UCSD-AML1 (cell line): ENCODE measurements at regions not wholly inside any gene's neighbourhood (a gene's known extent, or its start where the extent isn't known, plus 50 kb on each side); places are given as distances from the start of the nearest gene placed in this dataset.
"Not testable (repeated sequence)": the region's sequence is repeated elsewhere in the genome, so short reads cannot be mapped to it uniquely, and the experiment has no call there.

ENCODE experiments used
- DNase-seq: peaks from one replicate; lab custom pipeline; 2025; ENCODE audit not compliant: unreplicated experiment; lab: John Stamatoyannopoulos, UW

DNA sequence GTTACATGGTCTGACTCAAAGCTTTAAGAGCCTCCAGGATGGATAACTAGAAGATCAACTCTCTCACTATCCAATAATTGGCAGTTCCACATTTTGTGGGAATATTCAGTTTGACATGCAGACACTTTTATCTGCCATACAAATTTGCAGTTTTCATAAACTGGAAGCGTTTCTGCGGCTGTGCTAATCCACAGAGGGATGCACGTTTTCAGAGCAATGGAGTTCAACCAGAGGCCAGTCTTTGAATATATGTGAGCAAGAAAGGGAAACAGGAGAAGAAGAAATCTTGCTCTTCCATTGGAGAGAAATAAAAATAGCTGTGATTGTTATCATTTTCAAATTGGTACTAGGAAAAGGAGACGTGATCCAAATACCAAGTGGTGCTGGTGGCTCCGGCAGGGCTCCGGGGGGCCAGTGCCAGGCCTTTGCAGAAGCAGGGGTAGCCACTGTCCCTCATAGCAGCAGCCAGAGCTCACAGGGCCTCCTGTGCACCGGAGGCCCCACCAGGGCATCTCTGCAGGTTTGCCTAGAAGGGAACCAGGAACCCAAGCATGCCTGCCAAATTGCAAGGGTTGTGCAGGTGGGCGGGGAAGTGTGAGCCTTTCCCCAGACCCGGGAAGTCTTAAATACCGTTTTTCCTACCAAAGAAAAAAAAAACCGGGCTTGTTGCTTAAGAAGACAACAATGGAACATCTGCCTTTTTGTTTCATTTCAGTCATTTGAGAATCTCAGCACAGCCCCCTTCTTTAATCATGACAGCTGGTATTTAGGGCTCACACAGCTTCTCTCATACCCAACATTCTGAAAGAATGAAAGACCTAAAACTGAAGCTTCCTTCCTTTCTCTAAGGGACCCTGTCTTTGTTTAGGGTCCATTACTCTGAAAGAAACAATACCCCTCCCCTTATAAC is 791.1 kb upstream of the SOX11 start:
- no peak for DNase-seq

DNA sequence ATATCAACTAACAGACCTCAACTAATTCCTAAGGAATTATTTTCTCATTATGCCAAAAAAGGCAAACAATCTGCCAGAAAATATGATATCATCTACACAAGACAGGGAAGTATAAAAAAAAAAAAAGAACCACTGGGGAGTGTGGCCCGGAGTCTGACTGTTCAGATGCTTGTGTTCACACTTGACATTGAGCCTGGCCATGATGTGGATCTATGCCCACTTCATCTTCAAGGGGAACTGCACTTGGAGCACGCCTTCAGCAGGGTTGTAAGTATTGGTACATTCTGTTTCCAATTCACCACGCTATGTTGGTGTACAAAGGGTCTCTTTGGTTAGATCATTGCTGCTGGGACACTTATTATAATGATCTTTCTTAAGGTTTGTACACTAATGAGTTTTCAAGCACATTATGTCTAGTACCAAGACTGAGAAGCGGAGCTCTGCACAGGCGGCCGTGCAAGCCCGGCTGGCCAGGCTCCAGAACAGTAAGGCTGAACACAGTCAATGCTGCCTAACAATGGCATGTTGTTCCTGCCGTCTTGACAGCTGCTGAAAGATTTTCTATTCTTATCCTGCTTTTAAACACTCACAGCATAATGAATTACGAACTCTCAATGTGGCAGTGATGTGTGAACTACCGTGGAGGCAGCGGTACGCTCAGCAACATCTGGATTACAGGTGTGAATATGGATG is 788.4 kb upstream of the SOX11 start:
- no peak for DNase-seq

DNA sequence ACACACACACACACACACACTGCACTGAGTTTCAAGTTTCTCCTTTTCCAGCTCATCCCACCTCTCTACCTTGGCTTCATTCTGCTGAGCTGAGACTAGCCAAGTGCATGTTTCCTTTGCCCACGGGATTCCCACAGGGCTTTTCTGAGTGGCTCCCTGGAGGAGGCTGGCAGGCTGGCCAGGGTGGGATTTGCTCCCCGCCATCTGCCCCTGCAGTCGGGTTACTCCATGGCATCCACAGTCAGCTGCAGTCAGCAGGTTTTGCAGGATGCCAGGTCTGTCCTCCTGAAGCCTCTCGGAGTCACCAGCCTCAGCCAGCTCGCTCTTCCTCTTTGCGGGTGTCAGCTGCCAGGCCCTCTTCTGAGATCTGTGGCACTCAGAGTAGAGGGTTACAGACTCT is 783.7 kb upstream of the SOX11 start:
- no peak for DNase-seq

DNA sequence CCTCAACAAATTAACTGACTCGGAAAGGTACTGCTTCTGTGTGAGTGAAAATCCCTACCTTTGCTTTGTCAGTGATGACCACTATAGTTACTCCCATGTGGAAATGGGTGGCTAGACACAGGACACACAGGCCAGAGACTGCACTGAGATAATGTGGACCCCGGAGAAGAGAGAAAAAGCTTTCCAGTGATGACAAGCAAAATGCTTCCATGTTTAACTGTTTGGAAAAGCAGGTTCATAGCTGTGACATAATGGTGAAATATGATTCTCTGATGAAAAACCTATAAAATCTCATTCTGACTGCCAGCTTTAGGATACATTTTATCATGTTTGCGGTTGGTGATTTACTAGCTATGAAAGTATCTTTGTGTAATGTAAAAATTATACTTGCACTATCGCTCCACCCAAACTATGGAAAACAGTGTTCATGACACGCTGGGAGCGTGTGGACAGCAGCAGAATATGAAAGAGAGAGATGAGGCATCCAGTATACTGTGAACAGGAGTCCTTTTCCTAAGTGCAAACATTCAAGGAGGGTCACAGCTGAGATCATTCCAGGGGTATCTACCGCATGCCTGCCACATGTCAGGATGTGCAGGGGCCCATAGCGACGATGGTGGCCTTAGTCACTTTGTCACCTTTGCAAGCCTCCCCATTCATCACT is 782.7 kb upstream of the SOX11 start:
- DNase-seq: no peak

DNA sequence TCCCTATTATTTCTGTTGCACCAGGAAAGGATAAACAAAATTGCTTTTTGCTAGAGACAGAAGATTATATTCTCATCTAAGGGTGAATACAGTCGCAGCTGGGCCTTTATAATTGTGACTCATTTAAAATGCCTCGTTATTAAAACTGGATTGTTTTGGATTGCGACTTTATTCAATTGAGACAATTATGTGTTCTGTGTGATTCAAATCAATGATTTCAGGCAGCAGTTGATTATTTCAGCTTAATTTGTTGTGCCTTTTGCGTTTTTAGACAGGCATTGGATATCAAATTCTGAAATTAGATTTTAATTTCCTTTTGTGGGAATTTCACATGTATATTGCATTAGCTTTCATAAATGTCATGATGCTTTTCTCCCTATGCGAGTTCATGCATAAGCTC is 778.1 kb upstream of the SOX11 start:
- no peak for DNase-seq

DNA sequence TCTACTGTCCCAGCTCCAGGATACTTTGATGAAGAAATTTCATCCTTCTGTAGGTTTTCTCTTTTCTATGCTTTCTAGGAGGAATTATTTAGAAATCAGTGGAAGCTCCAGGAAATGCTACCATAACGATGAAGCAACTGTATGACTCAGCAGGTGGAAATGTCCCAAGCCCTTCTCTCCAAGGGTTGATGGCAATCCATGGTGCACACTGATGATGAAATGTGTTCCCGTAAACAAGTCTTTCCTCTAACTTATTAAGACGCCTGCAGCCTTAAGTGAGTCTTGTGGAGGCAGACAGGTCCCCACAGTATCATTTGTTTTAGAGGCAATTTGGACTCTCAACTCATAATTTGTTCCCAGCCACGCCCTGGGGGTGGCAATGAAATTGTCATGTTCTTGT is 777.6 kb upstream of the SOX11 start:
- DNase-seq: no peak

DNA sequence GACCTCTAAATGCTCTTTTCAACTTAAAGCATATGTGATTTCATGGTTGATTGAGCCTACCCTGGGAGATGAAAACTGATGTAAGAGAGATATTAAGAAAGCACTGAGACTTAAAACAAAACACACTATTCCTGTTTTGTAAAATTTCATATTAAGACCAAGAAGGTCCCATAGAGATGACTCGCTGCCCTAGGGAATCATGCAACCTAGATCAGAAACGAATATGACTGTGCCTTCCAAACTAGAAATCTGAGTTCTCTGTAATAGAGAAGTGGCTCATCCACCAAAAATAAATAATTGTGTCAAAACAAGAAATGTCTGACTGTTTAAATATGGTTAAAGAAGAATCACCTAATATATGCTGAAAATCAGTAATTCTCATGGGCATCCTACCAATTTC is 776.8 kb upstream of the SOX11 start:
- DNase-seq: no peak

DNA sequence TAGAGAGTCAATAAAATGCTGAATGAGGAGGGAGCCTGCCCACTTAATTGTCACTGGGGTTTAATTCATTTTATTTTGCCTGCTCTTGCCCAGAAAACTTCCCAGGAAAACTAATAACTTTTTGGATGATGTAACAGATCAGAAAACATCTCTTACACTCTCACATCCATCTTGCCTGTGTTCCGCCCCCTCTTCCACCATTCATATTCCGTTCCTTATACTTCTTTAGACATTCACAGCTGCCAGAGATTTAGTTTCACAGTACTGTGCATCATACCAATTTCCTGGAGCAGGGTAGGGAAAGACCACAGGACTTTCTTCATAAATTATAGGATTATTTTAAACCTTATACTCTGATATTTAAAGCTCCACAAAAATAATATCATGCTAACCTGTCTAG is 776.1 kb upstream of the SOX11 start:
- DNase-seq: no peak

DNA sequence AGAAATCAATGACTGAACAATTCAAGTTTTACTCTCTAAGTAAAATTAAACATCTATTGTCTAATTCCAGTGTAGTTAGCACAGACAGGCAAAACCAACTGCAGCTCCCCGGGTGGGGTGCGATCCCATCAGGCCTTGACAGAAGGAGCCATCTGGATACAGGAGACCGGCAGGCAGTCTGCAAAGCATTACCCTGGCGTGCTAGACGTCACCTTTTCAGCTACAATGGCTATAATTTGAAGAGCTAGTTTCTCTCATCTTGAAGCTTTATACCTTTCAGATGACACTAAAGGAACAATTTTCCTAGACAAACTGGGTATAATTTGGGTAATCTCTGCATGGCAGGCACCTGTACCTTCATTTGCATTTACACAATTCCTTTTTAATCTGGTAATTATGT is 761.5 kb upstream of the SOX11 start:
- no peak for DNase-seq

DNA sequence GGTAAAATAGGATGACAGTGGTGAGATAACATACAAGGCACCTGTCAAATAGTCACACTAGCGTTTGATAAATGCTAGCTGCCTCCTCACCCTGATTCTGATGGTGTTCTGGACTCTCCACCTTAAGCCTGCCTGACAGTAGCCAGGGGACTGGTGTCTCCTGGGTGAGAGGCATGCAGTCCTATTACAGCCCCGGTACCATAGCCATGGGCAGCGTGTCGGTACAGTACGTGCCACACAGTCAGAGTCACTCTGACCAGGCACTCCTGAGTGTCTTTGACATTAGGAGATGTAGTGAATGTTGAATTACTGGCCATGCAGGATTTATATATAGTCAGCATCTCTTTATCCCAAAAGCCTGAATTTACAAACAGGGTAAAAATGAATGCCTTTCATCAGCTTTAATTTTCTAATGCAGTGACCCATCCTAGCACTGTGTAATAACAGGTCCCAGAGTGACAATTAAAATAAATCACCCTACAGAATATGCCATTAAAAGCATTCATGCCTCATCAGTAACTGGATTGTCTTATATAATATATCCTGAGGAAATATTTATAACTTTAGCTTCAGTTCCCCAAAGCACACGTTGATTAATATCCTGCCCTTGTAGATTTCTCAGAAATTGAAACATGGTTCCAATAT is 760.3 kb upstream of the SOX11 start:
- DNase-seq: no peak

DNA sequence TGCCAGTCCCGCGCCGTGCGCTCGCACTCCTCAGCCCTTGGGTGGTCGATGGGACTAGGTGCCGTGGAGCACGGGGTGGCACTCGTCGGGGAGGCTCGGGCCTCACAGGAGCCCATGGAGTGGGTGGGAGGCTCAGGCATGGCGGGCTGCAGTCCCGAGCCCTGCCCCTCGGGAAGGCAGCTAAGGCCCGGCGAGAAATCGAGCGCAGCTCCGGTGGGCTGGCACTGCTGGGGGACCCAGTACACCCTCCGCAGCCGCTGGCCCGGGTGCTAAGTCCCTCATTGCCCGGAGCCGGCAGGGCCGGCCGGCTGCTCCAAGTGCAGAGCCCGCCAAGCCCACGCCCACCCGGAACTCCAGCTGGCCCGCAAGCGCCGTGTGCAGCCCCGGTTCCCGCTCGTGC is 756.9 kb upstream of the SOX11 start:
- not testable (repeated sequence) for DNase-seq

DNA sequence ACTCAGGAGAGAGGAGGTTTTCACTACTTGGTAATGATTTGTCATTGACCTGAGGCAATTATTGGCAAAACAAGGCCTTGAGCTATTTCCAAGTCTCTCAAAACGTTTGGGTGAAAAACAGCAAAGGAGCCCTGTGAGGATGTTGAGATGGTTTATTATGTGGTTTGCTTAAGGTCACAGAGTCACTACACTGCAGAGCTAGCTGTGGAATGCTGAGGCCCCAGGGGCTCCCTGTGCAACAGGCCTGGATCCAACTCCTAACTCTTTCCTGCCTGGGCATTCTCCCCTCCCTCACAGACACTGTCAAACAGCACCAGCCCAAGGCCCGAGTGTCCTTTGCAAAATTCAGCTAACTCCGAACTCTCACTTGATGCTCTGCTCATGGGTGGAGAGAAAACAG is 754.6 kb upstream of the SOX11 start:
- no peak for DNase-seq

DNA sequence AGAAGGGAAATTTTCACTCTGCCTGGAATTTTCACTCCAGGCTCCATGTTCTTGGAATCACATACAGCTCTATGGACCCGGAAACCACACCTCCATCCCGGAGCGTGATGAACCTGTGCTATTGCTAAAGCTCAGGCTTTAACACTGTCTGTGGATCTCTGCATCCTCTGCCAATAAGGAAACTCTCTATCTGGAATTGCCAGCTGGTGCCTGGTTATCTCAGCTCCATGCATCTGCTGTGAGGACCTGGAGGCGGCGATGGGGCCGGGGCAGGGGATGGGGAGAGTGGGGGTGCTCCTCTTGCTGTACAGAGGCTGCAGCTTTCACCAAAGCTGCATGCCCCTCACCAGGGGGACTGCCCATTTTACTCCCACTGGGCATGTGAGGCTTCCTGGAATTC is 754.0 kb upstream of the SOX11 start:
- no peak for DNase-seq

DNA sequence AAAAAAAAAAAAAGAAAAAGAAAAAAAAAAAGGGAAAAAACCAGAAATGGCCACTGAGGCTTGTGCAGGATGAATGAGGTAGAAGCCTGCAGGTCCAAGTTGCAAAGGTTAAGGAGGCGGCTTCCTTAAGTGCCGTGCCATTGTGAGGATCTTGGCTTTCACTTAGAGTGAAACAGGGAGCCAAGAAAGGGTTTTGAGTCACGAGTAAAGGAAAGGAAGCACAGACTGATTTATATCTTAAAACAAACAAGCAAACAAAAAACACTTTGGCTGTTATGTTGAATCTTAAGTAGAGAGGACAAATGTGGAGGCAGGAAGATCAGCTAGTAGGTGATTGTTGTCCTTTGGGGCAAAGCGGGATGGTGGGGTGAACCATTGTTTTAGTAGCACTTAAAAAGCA is 749.7 kb upstream of the SOX11 start:
- DNase-seq: no peak

DNA sequence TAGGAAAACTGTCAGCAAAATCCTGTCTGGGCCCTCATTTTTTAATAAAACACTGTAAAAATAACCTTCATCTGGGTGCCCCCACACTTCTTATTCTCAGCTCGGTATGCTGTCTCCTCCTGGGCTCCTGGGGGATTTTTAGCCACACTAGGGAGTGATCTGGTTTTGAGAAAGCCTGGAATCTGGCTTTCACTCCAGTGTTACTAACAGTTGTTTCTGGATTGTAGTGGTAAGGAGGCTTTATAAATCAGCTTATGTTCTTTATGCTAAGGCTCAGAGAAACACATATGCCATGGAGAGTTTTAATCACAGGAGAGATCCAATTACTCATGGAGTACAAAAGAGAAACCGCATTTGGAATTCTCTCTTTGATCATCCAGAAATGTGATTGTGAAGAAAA is 744.3 kb upstream of the SOX11 start:
- DNase-seq: no peak

DNA sequence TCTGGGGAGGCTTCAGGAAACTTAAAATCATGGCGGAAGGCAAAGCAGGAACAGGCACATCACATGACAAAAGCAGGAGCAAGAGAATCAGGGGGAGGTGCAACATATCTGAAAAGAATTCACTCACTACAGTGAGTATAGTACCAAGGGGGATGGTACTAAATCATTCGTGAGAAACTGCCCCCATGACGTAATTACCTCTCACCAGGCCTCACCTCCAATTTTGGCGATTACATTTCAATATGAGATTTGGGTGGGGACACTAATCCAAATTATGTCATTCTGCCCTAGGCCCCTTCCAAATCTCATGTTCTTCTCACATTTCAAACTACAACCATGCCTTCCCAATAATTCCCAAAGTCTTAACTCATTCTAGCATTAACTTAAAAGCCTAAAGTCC is 740.8 kb upstream of the SOX11 start:
- no peak for DNase-seq

DNA sequence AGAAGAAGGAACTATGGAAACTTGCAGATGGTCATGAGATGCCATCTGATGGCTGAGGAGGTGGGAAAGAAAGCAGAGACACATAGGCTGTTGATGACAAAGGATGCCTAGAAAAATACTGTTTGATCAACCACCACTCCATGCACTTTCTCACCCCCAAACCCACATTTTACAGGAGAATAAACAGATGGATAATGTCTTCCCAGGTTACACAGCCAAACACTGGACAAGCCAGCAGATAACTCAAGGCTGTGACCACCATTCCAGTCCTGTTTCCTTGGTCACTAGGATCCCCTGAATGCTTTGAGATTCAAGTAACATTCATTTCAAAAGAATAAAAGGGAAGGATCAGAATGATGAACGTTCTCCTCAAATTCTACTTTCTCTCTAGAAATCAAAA is 733.0 kb upstream of the SOX11 start:
- DNase-seq: no peak

DNA sequence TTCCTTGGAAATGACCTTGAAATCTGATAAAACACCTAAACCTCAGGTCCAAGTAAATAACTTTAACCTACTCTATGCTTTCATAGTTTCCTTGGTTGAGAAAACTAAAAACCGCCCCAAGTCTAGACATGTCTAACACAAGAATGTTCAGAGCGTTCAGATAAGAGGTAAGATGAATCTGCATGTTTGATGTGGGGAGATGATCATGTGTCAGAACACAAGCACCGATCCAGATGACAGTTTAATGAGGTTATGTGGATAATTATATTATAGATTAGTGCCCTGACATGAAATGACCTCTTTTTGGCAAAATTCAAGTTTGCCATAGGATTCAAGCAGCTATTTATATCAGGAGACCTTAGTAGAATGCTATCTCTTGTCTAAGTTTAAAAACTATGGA is 729.8 kb upstream of the SOX11 start:
- DNase-seq: no peak

DNA sequence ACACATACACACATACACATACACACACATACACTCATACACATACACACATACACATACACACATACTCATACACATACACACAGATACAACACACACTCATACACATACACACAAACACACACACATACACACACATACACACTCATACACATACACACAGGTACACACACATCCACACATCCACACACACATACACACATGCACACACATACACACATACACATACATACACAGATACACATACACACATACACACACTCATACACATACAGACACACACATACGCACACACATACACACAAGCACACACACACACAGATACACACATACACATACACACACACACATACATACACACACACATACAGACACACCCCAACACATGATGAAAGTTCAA is 729.1 kb upstream of the SOX11 start:
- no peak for DNase-seq

DNA sequence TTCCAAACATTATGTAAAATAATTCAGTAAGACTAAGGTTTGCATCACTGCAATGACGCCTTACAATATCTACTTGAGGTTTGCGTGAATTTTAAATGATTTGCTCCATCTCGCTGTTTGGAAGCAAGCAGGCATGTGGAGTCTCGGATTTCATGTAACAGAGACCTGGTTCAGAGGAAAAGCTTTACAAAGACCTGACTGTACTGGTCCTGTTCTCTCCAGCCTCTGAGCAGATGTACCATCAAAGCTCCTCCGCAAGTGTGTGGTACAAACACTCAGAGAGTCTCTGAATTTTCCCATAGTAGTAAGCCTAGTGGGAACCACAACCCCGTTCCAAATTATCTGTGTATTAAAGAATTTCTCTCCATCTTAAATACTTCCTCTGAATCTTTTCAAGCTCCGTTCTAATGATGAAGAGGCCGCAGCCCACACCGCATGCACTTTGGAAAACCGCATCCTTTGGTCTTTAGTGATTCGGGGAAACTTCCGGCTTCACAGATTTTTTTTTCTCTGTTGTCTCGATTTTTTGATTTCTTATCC is 728.1 kb upstream of the SOX11 start:
- no peak for DNase-seq

DNA sequence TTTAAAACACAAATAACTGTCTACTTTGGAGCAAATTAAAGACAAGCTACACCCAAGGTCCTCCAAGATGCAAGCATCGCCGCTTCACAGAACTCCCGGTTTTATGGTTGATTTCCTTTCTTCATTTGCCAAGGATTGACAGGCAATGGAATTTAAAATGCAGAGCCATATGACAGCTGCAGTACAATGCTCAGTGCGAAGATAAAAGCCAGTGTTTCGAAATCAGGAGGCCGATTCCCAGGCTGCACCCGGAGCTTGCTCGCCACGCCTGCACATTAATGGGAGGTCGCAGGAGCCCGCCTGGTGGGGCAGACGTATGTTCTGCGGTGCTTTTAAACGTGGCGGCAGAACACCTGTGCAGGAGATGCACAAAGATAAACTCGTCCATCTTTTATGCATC is 727.6 kb upstream of the SOX11 start:
- DNase-seq: no peak
